GM21717 (cell line): ENCODE measurements at regions not wholly inside any gene's neighbourhood (a gene's known extent, or its start where the extent isn't known, plus 50 kb on each side); places are given as distances from the start of the nearest gene placed in this dataset.

Source experiments
- ATAC-seq: cut with Tn5 transposase; IDR thresholded peaks from one replicate; pipeline ENCODE4 v1.9.1; 2021; ENCODE audit warnings: mild to moderate bottlenecking, moderate library complexity; ENCODE audit not compliant: unreplicated experiment

GRCh38 chr22:46064228-46064965, 85.9 kb upstream of the PPARA start:
- ATAC-seq, result no peak

GRCh38 chr22:46064966-46065666, 85.2 kb upstream of the PPARA start:
- ATAC-seq, result no peak

DNA sequence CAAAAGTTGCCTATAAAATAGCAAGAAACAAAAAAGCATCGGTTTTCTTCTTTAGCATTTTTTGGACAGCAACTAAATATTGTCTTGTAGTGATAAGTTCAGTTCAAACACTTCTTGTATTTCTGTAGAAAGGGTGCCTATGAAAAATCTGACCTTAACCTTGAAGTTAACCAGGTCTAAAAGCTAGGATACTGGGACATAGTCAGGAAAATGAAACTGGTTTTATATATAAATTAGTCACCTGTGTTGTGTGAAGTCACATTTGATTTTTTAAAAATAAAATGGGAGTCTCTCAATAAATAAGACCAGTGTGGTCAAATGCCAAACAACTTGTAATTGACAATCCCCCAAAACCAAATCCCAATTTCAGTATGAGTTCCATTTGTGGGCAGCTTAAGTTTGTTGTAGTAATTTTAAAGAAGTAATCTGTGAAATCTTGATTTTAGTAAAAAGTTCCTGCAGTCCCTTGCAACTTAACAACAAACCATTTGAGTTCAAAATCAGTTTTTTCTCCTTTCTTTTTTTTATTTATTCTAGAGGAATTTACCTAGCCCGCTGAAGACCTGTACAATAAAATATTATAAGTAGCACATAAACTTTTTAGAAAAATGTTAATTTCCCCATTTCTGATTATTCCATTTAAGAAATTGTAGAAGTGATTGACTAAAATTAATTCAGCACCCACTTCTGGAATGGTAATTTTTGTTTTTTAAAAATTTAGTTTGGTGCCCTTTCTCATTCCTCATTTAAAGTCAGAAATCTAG, 84.5 kb upstream of the PPARA start:
- no peak for ATAC-seq

- ATAC-seq, result no peak
Observed at GRCh38 chr22:46066691-46067090, 83.6 kb upstream of the PPARA start.

DNA sequence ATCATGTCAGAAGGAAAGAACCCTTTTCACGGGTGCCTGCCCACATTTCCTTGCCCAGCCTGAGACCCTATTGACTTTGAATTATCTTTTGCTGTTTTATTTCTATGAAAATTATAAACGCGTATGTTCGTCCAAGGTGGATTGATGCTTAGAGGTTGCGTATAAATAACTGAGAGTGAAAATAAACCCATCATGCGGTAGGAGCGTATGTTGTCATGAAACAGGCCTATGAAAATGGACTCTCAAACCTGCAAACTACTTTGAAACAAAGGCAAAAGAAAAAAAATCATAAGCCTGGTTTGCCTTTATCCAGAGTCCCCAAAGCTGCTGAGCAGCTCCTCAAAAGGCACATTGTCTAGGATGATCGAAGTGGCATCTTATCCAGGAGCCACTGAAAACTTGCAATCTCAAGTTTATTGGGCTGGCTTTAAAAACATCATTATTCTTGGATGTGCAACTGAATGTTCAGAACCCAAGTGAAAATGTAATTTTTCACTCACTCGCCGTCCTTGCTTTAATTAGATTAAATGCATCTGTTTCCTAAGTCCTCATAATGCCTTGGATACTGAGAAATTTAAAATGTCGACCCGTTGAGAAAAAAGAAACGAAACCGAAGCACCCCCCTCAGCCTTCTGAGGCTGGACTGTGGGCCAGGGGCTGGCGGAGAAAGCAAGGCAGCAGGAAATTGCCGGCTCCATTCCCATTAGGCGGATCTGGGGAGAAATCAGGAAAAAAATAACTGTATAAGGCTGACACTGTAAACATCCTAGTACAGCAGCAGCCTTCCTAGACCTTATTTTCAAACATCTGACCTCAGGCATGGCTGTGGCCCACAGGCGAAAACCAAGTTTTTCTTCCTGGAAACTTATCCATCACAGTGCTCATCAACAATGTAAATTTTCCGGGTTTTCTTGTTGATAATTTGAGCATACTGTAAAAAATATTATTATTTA, 82.9 kb upstream of the PPARA start:
- no peak for ATAC-seq

- ATAC-seq, result no peak
Observed at GRCh38 chr22:46068181-46068592, 82.1 kb upstream of the PPARA start.

DNA sequence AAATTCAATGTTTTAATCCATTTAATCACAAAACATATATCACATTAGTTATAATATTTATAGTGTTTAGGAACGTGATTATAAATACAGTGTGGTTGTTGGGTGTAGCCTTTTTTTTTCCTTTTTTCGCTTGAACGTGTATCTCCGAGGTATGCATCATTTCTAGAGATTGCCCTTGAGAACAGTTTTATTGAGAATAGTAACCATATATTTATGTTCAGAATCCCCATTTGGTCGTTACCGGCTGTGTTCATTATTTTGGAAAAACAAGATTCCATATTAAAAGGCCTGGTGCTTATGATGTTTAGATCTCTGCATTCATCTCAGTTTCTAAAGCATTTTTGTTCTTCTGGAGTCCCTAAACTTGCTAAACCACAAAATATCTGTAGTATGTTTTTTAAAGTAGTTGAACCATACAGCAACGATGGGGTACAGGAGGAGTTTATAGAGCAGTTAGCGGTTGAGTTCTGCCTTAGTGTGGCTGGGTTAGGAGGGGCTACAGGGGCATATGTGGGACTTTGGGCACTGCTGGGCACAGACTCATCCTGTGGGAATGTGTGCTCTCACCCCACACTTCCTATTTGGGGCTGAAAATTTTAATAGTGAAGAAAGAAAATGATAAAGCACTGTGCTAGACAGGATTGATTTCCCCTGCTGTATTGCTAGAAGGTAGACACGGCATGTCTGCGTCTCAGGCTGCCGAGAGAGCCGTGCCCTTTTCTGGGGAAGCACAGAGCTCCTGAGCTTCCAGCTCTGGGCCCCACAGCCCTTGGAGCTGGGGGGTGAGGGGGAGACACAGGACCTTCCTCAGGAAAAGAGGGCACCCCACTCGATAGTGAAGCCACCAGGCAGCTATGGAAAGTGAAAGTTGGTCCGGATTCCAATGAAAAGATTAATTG, 81.5 kb upstream of the PPARA start:
- no peak for ATAC-seq

DNA sequence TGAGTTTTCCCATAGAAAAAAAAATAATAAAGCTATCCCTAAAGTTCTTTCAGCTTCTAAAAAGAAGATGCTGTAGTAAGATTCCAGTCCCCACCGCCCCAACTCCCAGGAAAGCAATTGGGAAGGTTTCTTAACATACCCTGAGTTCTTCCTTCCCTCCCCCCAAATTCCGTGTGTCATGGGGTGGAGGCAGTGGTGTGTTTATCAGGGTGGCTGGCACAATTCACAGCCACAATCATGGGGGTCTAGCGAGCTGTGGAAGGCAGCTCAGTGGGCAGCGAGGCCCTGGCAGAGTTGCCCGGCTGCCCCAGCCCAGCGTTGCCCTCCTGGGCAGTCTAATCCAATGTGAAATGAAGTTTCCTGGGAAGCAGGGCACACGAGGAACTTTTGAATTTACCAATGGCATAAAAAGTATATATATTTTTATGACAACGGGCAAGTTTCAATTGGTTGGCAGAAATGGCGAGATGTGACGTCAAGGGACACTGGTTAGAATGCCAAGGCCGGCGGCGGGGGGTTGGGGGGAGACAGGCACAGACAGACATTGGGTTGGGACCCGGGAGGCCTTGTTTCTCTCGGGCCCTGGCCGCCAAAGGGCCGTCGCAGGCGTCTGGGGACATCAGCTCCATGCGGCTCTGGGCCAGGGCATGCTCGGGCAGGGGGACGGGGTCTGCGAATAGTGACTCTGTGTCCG, 80.7 kb upstream of the PPARA start:
- no peak for ATAC-seq

GRCh38 chr22:46070215-46070802, 80.0 kb upstream of the PPARA start:
- no peak for ATAC-seq

- ATAC-seq, result no peak
Observed at GRCh38 chr22:46070803-46071450, 79.4 kb upstream of the PPARA start.

DNA sequence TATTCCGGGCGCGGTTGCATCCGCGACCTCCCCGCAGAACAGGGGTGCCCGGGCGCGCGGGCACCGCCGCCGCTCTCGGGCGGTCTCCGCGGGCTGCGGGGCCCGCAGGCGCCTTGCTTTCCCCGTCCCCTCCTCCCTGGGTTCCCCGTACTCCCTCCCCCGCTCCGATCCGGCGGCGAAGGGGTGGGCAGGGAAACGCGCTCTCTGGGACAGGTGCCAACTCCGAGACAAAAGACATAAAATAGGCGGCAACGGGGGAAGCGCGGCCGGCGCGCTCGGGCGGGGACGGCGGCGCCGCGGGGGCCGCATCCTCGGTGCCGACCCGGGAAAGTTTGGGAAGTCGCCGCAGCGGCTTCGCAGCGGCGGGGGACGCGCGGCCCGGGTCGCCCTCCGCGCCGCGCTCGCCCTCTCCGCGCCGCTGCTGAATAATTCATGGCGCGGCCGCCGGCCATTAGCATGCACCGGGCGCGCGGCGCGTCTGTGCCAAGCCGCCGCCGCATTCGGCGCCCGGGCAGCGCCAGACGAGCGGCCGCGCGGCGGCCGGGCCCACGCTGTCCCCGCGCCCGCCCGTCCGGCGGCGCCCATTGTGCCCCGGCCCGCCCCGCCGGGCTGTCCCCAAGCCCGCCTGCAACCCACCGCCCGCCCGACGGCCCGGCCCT, 78.7 kb upstream of the PPARA start:
- no peak for ATAC-seq

DNA sequence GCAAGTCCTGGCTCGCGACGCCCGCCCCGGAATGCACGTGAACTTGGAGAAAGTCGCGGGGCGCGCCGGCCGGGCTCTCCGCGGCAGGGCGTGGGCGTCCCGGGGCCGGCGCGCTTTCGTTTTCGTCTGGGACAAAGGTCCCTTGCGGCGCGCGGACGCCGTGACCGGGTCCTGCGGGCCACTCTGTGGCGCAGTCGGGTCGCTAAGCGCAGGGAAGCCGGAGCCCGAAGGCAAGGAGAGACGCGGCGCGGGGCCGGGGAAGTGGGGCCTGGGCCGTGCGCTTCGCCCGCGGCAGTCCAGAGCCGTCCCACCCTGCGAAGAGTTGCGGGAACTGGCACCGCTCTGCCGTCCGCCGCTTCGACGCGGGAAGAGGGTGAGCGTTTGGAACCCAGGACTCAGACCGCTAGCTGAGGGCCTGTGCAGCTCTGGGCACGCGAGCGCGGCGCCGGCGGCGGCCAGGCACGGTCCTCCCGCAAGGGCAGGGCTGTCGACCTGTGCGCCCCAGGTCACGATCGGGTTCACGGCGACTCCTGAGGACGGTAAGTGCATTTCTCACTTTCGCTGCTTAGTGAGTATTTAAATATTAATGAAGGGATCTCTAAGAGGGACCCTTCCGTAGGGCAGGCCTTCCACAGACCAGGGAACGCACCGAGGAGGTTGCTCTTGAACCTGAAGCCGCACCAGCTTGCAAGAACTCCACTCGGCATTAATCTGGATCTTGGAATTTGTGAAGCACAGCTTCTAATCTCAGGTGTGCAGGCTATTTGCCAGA, 78.0 kb upstream of the PPARA start:
- no peak for ATAC-seq

- ATAC-seq, result no peak
Observed at GRCh38 chr22:46072981-46073682, 77.2 kb upstream of the PPARA start.

DNA sequence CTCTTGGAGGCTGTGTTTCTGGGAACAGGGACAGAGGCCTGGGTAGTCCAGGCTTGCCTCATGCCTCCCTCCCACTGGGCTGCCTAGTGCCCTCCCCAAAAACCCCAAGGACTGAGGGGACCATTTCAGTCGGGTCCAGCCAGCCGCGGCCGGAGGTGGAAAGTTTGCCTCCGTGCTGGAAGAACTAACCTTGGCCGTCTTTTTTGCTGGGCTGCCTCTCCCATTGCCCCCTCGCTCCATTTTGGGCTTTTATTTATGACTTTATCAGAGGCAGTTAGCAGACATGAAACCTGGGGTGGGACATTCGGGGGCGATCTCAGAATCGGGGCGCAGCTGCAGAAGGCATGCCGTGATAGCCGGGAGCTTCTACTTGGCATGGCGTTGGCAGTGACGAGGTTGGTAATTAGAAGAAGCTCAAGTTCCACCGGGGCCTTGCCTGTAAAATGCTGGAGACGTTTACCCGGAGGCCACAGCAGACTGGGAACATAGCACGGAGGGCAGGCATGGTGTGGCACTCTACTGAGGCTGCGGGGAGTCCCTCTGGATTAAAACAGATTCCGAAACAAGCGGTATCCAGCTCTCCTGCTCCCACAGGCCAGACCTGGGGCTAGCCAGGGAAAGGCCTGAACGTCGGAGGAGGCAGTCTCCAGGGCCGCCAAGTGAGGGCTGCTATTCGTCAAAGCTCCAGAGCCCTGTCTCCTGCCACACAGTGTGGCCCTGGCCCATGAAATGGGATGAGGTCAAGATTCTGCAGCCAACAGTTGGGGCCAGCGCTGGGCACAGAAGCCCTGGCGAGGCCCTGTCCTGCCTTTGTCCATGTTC, 76.4 kb upstream of the PPARA start:
- ATAC-seq, result no peak

DNA sequence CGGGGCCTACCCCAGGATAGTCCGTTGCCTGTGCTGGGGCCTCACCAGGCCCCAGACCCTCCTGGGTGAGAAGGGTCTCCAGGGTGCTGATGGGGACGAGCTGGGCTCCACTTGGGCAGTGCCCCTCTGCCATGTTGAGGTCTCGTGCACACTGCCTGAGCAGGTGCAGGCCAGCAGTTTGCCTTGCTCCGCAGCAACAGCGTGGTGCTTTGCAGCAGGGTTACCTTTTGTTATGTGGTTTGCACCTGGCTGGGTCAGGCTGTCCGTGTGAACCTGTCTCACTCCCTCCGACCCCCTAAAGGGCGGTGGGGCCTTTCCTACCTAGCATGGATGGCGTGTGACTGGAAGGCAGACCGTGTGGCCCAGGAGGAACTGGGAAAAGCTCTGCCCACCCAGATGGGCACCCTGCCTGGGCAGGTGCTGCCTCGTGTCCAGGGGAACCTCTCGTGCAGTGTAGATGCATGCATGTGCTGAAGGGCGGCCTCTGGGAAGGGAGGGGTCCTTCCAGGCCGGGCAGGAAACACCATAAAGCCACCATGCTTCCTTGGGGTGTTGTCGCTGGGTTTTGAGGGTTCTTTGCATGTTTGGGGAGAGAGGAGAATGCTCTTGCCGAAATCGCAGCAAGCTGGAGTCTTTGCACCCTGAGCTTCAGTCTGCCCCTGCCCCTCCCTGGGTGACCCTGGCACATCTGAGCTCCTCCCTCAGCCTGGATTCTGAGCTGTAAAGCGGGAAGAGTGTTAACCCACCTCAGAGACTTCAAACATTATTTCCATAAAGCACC, 75.4 kb upstream of the PPARA start:
- ATAC-seq, result no peak
